Mesothelial cell of epicardium (in vitro differentiated cells): ENCODE measurements at regions not wholly inside any gene's neighbourhood (a gene's known extent, or its start where the extent isn't known, plus 50 kb on each side); places are given as distances from the start of the nearest gene placed in this dataset.
"Not testable (repeated sequence)": the region's sequence is repeated elsewhere in the genome, so short reads cannot be mapped to it uniquely, and the experiment has no call there.

Experiments
- DNase-seq, 2 experiments: peaks; one replicate each; pipeline ENCODE4 v3.0.0; 2021; ENCODE audit warnings: low spot score in 2 of 2; ENCODE audit not compliant: unreplicated experiment in 2 of 2
- H3K27ac Mint-ChIP-seq: 2 replicates; pipeline ENCODE4 v1.8.0; 2021; ENCODE audit warnings: mixed read lengths
- H3K27me3 Mint-ChIP-seq: 2 replicates; pipeline ENCODE4 v1.8.0; 2021; ENCODE audit warnings: low read depth, mixed read lengths
- H3K36me3 Mint-ChIP-seq: 2 replicates; pipeline ENCODE4 v1.8.0; 2021; ENCODE audit warnings: mixed read lengths
- H3K4me1 Mint-ChIP-seq: 2 replicates; pipeline ENCODE4 v1.8.0; 2021; ENCODE audit warnings: mixed read lengths
- H3K4me3 Mint-ChIP-seq: 2 replicates; pipeline ENCODE4 v1.8.0; 2021; ENCODE audit warnings: mild to moderate bottlenecking, moderate library complexity, mixed read lengths
- H3K9me3 Mint-ChIP-seq: 2 replicates; pipeline ENCODE4 v1.8.0; 2021; ENCODE audit warnings: mixed read lengths
- CTCF ChIP-seq: fragments of 200-600 bp; sonication (generic); IDR thresholded peaks from one replicate; pipeline ENCODE4 v1.5.0; 2021; ENCODE audit warnings: antibody characterized with exemption; ENCODE audit not compliant: unreplicated experiment

GRCh38 chr6:106857771-106858652 lies 116.5 kb downstream of the CD24 start:
- H3K27ac Mint-ChIP-seq: peak overlapping the region; percentile 53
- no peak for TF ChIP-seq CTCF
- H3K27me3 Mint-ChIP-seq: no peaks in the 10 kb centered on the region
- H3K36me3 Mint-ChIP-seq: peaks cover 8% of the 10 kb centered on the region
- peaks cover 27% of the 10 kb centered on the region for H3K9me3 Mint-ChIP-seq
- no peak for DNase-seq
- H3K4me1 Mint-ChIP-seq: peaks cover 5% of the 10 kb centered on the region
- no peak overlapping the region for H3K4me3 Mint-ChIP-seq

GRCh38 chr6:106857310-106857709 lies 117.2 kb downstream of the CD24 start:
- H3K4me1 Mint-ChIP-seq, H3K36me3 Mint-ChIP-seq, H3K4me3 Mint-ChIP-seq, H3K27ac Mint-ChIP-seq, DNase-seq, H3K27me3 Mint-ChIP-seq: not testable (repeated sequence)
- peaks cover 26% of the 10 kb centered on the region for H3K9me3 Mint-ChIP-seq

- TF ChIP-seq CTCF: no peak
- H3K4me1 Mint-ChIP-seq: peaks cover 5% of the 10 kb centered on the region
- H3K4me3 Mint-ChIP-seq: no peak overlapping the region
- H3K36me3 Mint-ChIP-seq: peaks cover 5% of the 10 kb centered on the region
- no peaks in the 10 kb centered on the region for H3K27me3 Mint-ChIP-seq
- no peak for DNase-seq
- H3K9me3 Mint-ChIP-seq: peaks cover 28% of the 10 kb centered on the region
- no peak overlapping the region for H3K27ac Mint-ChIP-seq
Measured at GRCh38 chr6:106856227-106856874, 118.2 kb downstream of the CD24 start.

GRCh38 chr6:106855117-106855516 lies 119.4 kb downstream of the CD24 start:
- H3K9me3 Mint-ChIP-seq: peaks cover 19% of the 10 kb centered on the region
- H3K4me3 Mint-ChIP-seq: no peak overlapping the region
- no peaks in the 10 kb centered on the region for H3K27me3 Mint-ChIP-seq
- no peak for DNase-seq
- TF ChIP-seq CTCF: no peak
- peaks cover 5% of the 10 kb centered on the region for H3K4me1 Mint-ChIP-seq
- H3K36me3 Mint-ChIP-seq: peaks cover 4% of the 10 kb centered on the region
- no peak overlapping the region for H3K27ac Mint-ChIP-seq

- no peak for TF ChIP-seq CTCF
- no peak for DNase-seq
- peaks cover 11% of the 10 kb centered on the region for H3K9me3 Mint-ChIP-seq
- H3K27me3 Mint-ChIP-seq: no peaks in the 10 kb centered on the region
- no peak overlapping the region for H3K27ac Mint-ChIP-seq
- peaks cover 4% of the 10 kb centered on the region for H3K36me3 Mint-ChIP-seq
- no peaks in the 10 kb centered on the region for H3K4me1 Mint-ChIP-seq
- H3K4me3 Mint-ChIP-seq: no peak overlapping the region
Measured at GRCh38 chr6:106849676-106850332, 124.7 kb downstream of the CD24 start.

- H3K27ac Mint-ChIP-seq: no peak overlapping the region
- H3K27me3 Mint-ChIP-seq: no peaks in the 10 kb centered on the region
- no peak for DNase-seq
- H3K9me3 Mint-ChIP-seq: peaks cover 11% of the 10 kb centered on the region
- H3K36me3 Mint-ChIP-seq: peaks cover 4% of the 10 kb centered on the region
- TF ChIP-seq CTCF: no peak
- H3K4me3 Mint-ChIP-seq: no peak overlapping the region
- H3K4me1 Mint-ChIP-seq: no peaks in the 10 kb centered on the region
Measured at GRCh38 chr6:106849120-106849519, 125.4 kb downstream of the CD24 start.
